Inflammatory macrophage treated with lipopolysaccharide for 1 hour (primary cell): ENCODE measurements at regions not wholly inside any gene's neighbourhood (a gene's known extent, or its start where the extent isn't known, plus 50 kb on each side); places are given as distances from the start of the nearest gene placed in this dataset.

Experiments used
- DNase-seq, 2 donors: peaks; one replicate each; pipeline ENCODE4 v3.0.0-alpha.2; 2020 to 2022

DNA sequence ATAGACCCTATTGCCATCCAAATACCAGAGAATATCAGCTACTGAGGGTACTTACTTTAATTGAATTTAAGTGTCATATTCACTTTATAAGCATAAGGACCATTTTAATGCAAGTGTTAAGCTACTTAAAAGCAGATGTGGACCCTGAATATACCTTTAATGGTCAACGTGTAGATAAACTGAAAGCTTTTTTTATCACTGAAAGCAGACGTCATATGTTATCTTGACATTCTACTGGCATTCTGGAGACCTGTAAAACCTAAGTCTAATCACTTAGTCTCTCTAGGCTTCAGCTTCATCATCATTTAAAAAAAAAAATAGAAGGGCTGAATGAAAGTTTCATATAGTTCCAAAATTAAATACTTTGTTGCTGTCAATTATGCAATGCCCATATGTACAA lies 116.5 kb downstream of the ELAPOR2 start:
- no peak for DNase-seq

DNA sequence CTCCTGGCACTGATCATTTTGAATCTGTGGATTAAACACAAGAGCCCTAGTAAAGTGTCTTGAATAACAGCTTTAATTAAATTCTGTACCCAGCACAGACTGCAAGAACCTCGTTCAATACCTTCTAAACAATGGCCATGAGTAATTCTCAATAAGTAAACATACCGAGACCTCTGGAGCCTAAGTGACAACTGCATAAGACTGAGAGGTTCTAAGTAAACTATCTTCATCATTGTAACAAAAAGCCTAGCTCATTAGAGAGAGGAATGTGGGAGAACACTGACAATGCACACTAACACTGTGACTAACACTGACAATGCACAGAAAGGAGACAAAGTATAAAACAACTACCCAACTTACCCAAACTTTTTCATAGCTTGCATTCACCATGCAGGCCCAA lies 117.4 kb downstream of the ELAPOR2 start:
- no peak for DNase-seq

DNA sequence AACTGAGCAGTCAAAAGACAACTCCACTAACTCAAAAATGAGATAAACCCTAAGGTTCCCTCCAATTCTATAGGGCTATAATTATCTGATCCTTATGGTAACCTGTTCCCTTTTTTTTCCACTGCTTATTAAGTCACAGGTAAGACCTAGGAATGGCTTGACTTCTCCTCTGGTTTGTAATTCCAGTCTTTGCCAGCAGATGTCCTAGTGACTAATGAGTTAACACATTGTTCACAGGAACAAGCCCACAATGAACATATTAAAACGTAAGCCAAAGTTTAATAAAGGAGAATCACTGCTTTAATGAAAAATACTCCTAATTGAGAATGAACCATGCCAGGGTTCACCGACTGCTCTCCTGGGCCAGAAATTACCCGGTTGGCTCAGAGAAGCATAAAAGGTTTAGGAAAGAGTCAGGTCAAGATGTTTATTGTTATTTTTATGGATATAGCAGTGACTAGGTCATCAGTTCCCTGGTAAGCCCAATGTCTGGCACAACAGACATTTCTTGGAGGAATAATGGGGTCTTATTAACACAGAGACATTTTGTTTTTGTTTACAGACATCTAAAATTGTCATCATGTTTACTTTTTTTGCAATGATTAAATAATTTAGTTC lies 120.1 kb downstream of the ELAPOR2 start:
- peak; percentile 35 to 87 for DNase-seq

DNA sequence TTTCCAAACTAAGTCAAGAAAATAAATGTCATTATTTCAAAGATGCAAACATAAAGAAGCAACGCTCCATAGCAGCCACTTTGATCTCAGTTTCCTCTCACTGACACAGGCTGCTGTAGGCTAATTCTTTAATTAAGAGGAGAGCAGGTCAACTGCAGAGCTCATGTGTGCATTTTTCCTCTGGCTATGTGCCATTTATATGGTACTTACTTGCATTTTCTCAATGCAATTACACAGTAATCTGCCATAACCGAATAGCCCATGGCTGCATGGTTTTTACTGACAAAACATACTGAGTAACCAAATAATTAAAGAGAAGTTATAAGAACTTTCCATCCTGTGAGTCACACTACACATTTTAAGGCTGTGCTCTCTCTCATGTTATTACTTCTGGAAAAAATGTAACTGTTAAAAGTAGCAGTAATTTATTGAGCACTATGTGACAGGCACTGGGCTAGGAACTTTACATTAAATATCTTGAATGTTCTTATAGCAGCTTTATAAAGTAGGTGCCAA lies 122.0 kb downstream of the ELAPOR2 start:
- DNase-seq = no peak

DNA sequence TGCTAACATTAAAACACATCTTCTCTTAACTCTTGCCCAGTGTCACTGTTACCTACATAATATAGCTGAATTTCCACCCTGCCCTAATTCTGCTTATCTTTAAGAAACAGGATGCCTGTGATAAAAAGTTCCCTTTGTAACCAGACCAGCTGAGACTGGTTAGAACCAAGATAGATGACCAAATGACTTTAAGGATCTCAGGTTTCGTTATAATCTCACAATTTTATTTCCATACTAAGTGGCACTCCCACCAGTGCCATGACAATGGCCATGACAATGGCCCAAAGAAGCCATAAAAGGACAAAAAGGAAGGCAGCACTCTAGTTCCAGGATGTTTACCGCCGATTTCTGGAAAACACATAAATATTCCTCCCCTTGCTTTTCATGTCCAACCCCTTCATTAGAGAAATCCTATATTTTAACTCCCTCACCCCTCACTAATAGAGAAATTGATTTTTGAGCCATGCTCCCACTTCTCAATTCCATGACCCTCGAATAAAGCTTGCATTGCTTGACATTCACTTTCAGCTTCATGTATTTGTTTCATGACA lies 126.1 kb downstream of the ELAPOR2 start:
- DNase-seq = no peak

DNA sequence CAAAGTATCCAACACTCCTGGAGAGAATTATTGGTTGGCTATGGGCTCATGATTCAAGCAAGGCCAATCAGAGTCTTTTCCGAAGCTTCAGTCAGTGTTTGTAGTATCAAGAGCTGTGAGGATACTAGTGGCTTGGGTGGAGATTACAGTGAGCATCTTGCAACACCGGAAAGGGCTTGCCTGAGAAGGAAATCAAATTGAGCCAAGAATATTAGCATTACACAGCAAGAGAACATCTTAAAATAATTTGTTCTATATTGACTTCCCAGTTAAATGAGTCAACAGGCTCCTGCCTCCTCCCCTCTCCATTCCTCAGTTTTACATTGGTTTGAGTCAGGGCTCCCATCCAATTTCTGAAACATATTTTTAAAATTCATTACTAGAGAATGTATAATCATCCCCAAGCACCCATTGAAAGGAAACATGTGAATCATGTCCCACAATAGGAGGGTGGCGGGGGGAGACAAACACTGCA lies 127.4 kb downstream of the ELAPOR2 start:
- DNase-seq = peak in 1 of 2 donors; percentile 4

DNA sequence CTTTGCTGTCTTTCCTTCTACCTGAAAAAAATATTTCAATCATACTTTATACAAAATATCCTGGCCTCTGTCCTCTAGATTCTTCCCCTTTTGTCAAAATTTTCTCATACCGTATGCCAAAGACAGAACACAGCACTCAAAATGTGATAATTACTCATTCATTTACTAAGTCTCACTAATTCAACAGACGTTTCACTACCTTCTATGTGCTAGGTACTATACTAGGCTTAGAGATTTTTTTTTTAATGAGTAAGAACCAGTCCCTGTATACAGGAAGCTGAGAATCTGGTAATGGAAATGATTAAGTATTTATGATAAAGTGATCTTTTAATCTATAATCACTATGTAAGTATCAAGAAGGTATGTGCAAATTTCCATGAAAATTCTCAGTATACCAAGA lies 128.0 kb downstream of the ELAPOR2 start:
- no peak for DNase-seq

DNA sequence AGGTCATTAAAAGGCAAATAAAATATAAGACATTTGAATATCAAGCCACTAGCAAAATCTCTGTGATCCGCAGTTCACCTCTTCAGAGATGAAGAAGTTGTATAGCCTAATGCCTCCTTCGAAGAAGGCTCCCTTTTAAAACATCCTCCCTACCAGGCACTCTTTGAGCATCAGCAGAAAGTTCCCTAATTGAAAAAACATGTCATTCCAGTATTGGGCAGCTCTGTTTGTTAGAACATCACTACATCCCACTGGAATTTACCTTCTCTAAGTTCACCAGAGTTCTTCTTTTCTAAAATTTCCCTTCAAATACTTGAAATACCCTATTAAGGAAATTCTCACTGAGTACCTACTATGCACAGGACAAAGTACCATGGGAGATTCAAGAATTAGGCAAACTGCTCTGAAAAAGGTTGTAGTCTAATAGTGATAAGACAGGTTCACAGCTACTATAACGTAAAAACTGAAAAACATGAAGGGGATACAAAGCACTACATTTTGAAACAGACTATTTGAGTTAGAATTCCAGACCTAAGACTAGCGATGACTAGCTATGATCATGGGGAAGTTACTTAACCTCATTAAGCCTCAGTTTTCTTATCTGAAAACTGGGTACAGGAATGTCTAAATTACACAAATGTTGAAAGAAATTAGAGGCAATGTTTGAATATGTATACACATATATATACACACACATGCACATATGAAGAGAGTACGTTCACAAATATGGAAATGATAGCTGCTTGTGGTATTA lies 128.7 kb downstream of the ELAPOR2 start:
- DNase-seq = no peak

DNA sequence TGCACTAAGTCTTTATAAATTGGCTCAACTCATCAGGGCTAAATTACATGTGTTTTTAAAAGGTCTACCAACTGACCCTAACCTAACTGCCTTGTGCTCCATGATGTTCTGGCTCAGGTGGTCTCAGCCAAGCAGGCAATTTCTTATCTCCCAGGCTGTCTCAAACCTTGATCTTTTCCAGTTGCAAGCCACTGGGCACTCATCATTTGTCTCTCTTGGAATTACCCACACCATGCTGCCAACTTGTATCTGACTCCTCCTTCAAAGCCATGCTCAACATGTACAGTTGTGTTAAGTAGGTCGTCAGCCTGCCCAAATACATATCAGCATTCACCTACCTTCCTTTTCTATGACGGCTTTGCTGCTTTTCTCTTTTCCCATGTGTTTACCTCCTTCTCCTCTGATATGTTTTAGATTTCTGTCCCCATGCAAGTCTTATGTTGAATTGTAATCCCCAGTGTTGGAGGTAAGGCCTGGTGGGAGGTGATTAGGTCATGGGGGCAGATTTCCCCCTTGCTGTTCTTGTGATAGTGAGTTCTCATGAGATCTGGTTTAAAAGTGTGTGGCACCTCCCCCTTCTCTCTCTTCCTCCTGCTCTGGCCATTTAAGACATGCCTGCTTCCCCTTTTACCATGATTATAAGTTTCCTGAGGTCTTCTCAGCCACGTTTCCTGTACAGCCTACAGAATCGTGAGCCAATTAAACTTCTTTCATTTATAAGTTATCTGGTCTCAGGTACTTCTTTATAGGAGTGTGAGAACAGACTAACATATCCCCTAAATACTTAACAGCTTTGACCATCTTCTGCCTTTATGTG lies 130.0 kb downstream of the ELAPOR2 start:
- peak in 1 of 2 donors; percentile 1 for DNase-seq

DNA sequence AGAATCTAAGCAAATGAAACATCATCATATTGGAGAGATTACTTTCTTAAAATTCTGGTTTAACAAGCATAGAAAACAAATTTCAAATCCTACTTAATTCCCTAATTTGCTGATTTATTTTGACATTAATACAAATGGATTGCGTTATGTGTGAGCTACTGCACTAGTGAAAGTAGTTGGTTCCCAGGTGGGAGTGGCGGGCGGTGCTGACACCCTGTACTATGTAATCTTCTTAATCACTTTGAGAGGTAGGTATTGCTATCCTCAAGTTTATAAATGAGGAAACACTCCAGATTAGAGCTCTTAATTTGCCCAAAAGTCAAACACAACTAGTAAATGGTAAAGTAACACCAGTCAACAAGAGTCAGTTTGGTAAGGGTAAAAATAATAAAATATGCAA lies 131.1 kb downstream of the ELAPOR2 start:
- DNase-seq = no peak

DNA sequence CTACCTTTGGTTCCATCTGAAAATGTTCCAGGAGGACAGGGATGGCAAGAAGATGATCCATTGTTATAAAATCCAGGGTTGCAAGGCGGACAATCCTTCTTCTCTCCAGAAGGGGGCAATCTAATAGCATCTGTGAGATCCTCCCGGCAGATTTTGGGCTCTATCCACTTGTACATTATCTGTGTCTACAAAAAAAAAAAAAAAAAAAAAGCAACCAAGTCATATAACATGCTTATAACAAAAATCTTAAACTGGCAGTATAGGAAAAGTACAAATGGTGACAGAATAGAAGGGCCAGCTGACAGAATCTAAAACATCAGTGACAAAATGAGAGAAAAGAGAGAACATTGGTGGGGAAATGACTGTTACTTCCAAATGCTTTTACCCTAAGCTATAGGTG lies 132.7 kb downstream of the ELAPOR2 start:
- peak in 1 of 2 donors; percentile 65 for DNase-seq

DNA sequence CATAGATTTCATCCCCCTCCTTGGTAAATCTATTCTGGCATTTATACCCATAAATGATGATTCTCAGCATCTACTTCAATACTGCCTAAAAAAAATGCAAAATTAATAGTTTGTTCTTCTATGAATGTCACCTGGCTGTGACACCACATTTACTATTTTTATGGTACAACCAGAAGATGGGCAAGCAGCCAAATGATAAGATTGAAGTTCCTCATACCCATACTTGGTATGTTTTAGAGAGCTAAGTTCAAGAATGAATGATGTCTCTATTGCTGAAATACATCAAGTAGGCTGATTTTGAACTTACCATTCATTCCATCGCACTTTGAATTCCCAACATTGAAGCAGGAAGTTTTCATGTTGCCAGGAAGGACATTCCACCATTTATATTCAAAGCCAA lies 134.2 kb downstream of the ELAPOR2 start:
- no peak for DNase-seq

DNA sequence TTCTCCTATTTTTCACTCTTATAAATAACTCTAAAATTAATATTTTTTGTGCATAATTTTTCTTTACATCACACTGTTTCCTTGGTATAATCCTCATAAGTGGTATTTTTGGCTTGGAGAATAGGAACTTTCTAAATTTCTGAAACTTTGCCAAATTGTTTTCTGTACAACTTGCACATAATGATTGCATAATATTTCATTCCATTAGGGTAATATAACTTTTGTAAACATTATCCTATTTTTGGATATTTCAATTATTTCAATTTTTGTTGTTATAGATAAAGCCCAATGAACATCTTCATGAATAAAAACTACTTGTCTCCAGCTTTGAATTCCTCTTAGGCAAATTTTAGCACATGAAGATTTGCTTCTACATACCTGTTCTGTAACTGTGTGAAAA lies 135.9 kb downstream of the ELAPOR2 start:
- DNase-seq = no peak

DNA sequence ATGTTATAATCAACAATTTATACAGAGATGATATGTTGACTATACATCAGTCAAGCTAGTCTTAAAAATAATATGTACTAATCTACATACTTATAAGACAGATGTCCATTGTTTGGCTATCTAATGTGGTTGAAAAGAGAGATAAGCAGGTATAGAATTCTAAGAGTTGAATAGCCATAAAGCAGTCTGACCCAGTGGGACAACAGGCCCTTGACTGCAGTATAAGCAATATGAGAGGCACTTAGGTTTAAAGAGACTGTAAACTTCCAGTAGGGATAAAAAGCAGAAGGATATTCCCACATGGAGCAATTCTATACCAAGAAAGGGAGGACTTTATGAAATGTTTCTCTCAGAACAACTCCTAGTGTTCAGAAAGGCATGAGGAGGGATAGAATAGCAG lies 139.3 kb downstream of the ELAPOR2 start:
- no peak for DNase-seq

DNA sequence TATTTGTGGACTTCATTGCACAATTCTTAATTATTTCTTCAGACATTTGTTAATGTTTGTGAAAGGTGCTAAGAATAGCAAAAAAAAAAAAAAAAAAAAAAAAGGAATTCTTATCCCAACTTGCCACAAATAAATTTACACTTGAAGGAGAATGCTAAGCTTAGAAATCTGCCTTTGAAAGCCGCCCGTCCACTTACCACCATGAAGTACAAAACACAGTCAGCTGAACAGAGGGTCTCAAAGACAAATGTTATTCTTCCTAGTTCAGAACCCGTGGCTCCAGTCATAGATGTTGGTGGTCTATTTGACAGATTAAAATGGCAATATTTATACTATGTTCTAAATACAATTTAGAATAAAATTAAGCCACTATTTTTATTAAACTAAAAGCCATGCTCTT lies 141.2 kb downstream of the ELAPOR2 start:
- DNase-seq = no peak

DNA sequence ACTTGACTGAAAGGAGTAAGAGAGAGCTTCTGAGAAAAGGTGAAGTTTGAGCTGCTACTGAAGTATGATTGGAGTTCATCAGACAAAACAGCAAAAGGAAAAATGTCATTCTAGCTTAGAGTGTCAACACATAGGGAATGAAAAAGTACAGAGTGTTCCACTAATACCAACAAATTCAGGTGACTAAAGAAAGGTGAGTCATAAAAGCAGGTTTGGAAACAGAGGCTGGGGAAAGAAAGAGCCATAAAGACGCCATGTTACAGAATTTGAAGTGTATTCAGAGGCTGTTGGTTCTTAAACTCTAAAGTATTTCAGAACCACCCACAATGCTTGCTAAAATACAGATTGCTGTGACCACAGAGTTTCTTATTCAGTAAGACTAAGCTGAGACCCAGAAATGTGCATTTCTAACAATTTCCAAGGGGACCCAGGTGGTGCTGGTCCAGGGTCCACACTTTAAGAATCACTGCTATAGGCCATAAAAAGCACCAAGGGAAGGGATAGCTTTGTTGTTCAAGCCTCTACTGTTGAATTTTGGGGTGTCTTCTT lies 143.1 kb downstream of the ELAPOR2 start:
- DNase-seq = no peak

DNA sequence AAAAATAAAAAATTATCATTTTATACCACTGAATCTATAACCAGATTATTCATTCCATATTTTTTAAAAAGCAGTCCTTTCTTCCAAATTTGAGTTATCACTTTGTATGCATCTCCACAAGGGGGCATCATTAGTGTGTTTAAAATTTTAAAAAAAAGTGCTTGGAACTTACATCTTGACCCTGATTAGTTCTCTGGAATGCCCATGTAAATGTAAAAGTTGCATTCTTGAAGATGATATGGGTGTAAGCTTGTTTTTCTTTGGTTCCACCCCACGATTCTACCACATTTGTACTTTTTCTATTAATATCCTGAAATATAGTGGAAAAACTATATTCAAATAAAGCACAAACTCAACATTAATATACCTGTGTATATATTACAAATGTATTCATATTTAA lies 144.9 kb downstream of the ELAPOR2 start:
- DNase-seq = peak in 1 of 2 donors; percentile 27
